Right atrium auricular region (tissue), 2 donors: ENCODE measurements at regions not wholly inside any gene's neighbourhood (a gene's known extent, or its start where the extent isn't known, plus 50 kb on each side); places are given as distances from the start of the nearest gene placed in this dataset.

Experiments
- DNase-seq: peaks from one replicate; pipeline ENCODE4 v3.0.0-alpha.2; 2019; ENCODE audit warnings: low spot score
- H3K27ac ChIP-seq, 2 donors: fragments of 200-600 bp; sonication (generic); 1 replicate in 1 of 2; 2 replicates in 1 of 2; pipeline ENCODE4 v1.5.1; 2016 to 2019
- H3K27me3 ChIP-seq, 2 donors: fragments of 200-600 bp; sonication (generic); one replicate each; pipeline versions ENCODE4 v1.5.1 to v1.6.0; 2017 to 2019
- H3K36me3 ChIP-seq: fragments of 200-600 bp; sonication (generic); one replicate; pipeline ENCODE4 v1.5.1; 2016
- H3K4me1 ChIP-seq, 2 donors: fragments of 200-600 bp; sonication (generic); one replicate each; pipeline versions ENCODE4 v1.5.1 to v1.6.0; 2017 to 2019
- H3K4me3 ChIP-seq, 2 donors: fragments of 200-600 bp; sonication (generic); 1 replicate in 1 of 2; 2 replicates in 1 of 2; pipeline ENCODE4 v1.5.1; 2017 to 2019; ENCODE audit warnings: mild to moderate bottlenecking in 1 of 2, moderate library complexity in 1 of 2
- H3K9me3 ChIP-seq, 2 donors: fragments of 200-600 bp; sonication (generic); one replicate each; pipeline ENCODE4 v1.5.1; 2019
- CTCF ChIP-seq, 2 donors: fragments of 200-600 bp; sonication (generic); IDR thresholded peaks; one replicate each; pipeline ENCODE4 v1.5.1; 2019; ENCODE audit warnings: antibody characterized with exemption in 2 of 2

GRCh38 chr6:101015541-101015940 lies 134.4 kb upstream of the ASCC3 start:
- no peak for TF ChIP-seq CTCF (IDR thresholded peaks at IDR 0.05)
- Histone ChIP-seq H3K27ac (no peak overlapping the region), H3K4me1 (no peaks in the 10 kb centered on the region), H3K27me3 (no peaks in the 10 kb centered on the region), H3K4me3 (no peak overlapping the region), H3K9me3 (no peaks in the 10 kb centered on the region), H3K36me3 (no peaks in the 10 kb centered on the region)
- DNase-seq = no peak

- Histone ChIP-seq H3K27me3 (no peaks in the 10 kb centered on the region), H3K4me1 (no peaks in the 10 kb centered on the region), H3K9me3 (no peaks in the 10 kb centered on the region), H3K36me3 (no peaks in the 10 kb centered on the region), H3K4me3 (no peak overlapping the region), H3K27ac (no peak overlapping the region)
- DNase-seq = no peak
- no peak for TF ChIP-seq CTCF (IDR thresholded peaks at IDR 0.05)
Observed at GRCh38 chr6:101016163-101016562, 135.0 kb upstream of the ASCC3 start.

- no peak overlapping the region for H3K27ac ChIP-seq
- H3K4me1 ChIP-seq = no peaks in the 10 kb centered on the region
- no peak for DNase-seq
- no peaks in the 10 kb centered on the region for H3K27me3 ChIP-seq
- no peak for TF ChIP-seq CTCF (IDR thresholded peaks at IDR 0.05)
- no peaks in the 10 kb centered on the region for H3K9me3 ChIP-seq
- no peak overlapping the region for H3K4me3 ChIP-seq
- H3K36me3 ChIP-seq = no peaks in the 10 kb centered on the region
Observed at GRCh38 chr6:101018157-101018556, 137.0 kb upstream of the ASCC3 start.

- no peak for TF ChIP-seq CTCF (IDR thresholded peaks at IDR 0.05)
- no peaks in the 10 kb centered on the region for H3K4me1 ChIP-seq
- H3K9me3 ChIP-seq = peaks cover 0 to 16% of the 10 kb centered on the region in 2 donors
- H3K4me3 ChIP-seq = no peak overlapping the region
- H3K27ac ChIP-seq = no peak overlapping the region
- DNase-seq = no peak
- H3K36me3 ChIP-seq = no peaks in the 10 kb centered on the region
- H3K27me3 ChIP-seq = no peaks in the 10 kb centered on the region
Observed at GRCh38 chr6:101021504-101021903, 140.4 kb upstream of the ASCC3 start.

- TF ChIP-seq CTCF (IDR thresholded peaks at IDR 0.05) = no peak
Observed at GRCh38 chr6:101042966-101043365, 161.8 kb upstream of the ASCC3 start.

GRCh38 chr6:101058296-101058695 lies 177.2 kb upstream of the ASCC3 start:
- TF ChIP-seq CTCF (IDR thresholded peaks at IDR 0.05) = no peak
- DNase-seq = no peak
- H3K27ac ChIP-seq = no peak overlapping the region
- H3K9me3 ChIP-seq = peaks cover 0 to 4% of the 10 kb centered on the region in 2 donors
- no peak overlapping the region for H3K4me3 ChIP-seq
- no peaks in the 10 kb centered on the region for H3K36me3 ChIP-seq
- no peaks in the 10 kb centered on the region for H3K4me1 ChIP-seq
- H3K27me3 ChIP-seq = no peaks in the 10 kb centered on the region

More at GRCh38 chr6:101042966-101043365, 161.8 kb upstream of the ASCC3 start:
- Histone ChIP-seq H3K9me3 (no peaks in the 10 kb centered on the region), H3K36me3 (no peaks in the 10 kb centered on the region), H3K27me3 (no peaks in the 10 kb centered on the region), H3K4me1 (no peaks in the 10 kb centered on the region), H3K4me3 (no peak overlapping the region), H3K27ac (no peak overlapping the region)
- DNase-seq = no peak
